GM12873 (cell line): ENCODE measurements at regions not wholly inside any gene's neighbourhood (a gene's known extent, or its start where the extent isn't known, plus 50 kb on each side); places are given as distances from the start of the nearest gene placed in this dataset.

Experiments
- TF ChIP-seq, protein P1 (sequence below): IDR thresholded peaks from 2 replicates; pipeline ENCODE4 v1.5.1; 2012; ENCODE audit warnings: low read depth, mild to moderate bottlenecking, moderate library complexity, low read length, control low read depth; ENCODE audit not compliant: insufficient read depth; ENCODE audit errors: missing control alignments

GRCh38 chr14:46381674-46382073 is 269.9 kb downstream of the RPL10L start:
- TF ChIP-seq, protein P1, sequence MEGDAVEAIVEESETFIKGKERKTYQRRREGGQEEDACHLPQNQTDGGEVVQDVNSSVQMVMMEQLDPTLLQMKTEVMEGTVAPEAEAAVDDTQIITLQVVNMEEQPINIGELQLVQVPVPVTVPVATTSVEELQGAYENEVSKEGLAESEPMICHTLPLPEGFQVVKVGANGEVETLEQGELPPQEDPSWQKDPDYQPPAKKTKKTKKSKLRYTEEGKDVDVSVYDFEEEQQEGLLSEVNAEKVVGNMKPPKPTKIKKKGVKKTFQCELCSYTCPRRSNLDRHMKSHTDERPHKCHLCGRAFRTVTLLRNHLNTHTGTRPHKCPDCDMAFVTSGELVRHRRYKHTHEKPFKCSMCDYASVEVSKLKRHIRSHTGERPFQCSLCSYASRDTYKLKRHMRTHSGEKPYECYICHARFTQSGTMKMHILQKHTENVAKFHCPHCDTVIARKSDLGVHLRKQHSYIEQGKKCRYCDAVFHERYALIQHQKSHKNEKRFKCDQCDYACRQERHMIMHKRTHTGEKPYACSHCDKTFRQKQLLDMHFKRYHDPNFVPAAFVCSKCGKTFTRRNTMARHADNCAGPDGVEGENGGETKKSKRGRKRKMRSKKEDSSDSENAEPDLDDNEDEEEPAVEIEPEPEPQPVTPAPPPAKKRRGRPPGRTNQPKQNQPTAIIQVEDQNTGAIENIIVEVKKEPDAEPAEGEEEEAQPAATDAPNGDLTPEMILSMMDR, result no peak

- TF ChIP-seq, protein P1, result no peak
Observed at GRCh38 chr14:46378248-46378647, 273.3 kb downstream of the RPL10L start.

- TF ChIP-seq, protein P1, result no peak
Observed at GRCh38 chr14:46377305-46377704, 274.3 kb downstream of the RPL10L start.

DNA sequence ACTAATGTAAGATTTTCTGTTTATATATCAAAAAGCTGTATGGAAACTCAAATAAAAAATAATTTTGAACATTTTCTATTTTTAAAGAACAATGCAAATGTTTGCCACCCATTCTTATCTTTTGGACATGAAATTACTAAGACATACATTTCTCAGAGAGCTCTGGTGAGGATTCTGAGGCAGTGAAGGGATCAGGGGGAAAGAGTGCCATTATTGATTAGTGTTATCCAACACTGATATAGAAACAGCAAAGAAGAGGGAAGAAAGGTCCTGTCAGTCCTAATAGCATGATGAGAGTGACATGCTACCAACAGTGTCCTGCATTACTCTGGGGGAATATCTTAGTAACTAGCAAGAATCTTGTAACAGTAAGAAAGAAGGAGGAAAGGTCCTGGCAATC is 282.2 kb downstream of the RPL10L start:
- TF ChIP-seq, protein P1, result no peak

DNA sequence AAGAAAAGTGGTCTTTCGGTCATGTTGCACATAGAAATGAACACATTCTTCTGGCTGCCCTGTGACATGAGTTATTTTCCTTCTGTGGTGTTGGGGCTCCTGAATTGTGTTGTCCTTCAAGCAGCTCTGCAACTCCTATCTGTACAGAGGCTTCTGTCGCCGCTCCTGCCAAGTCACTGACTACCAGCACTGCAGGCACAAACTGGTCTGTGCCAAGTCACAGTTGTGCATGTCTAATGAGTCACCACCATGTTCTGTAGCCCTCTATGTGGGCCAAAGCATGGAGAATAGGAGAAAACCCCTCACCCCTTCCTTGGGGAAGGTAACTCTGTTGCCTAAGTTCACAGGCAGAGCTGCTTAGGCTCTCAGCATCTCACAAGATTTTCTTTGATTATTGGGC is 283.3 kb downstream of the RPL10L start:
- TF ChIP-seq, protein P1, result no peak

DNA sequence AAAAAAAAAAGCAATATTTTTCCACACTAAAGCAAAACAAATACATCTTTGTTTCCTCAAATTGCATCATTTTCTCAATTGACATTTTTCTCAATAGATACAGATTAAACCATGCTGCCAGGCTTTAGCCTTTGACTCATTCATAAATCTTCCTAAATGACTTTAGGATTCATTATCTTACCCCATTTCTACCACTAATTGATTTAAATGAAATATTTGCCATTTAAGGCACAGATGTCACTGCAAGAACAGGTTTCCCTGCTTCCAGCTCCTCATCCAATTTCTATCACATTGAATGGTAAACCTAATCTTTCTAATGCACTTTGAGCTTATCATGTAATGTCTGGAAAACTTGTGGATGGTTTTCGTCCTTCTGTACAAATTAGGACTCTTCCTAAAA is 298.7 kb downstream of the RPL10L start:
- TF ChIP-seq, protein P1, result no peak

- TF ChIP-seq, protein P1, result peak; percentile 74
Observed at GRCh38 chr14:46344327-46344937, 307.1 kb downstream of the RPL10L start.

GRCh38 chr14:46325777-46326176 is 325.8 kb downstream of the RPL10L start:
- TF ChIP-seq, protein P1, result no peak
